ENCODE measurements at regions not wholly inside any gene's neighbourhood (a gene's known extent, or its start where the extent isn't known, plus 50 kb on each side); places are given as distances from the start of the nearest gene placed in this dataset.

DNA sequence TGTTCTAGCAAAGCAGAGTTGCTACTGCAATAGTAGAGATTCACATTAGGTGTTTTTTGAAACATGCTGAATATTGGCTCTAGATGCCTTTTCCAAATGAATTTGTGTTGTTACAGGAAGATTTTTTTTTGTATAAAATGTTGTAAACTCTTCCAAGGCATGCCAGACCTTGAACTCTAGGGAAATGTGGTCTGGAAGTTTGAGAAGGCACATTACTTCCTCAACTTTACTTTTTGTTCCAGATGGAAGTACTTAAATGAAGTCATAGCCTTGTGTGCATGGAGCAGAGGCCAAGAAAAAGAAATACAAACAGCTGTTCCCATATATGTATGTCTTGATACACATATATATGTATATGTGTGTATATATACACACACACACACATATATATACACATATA is 585.7 kb upstream of the MARCKS start:
- no peak for DNase-seq

DNA sequence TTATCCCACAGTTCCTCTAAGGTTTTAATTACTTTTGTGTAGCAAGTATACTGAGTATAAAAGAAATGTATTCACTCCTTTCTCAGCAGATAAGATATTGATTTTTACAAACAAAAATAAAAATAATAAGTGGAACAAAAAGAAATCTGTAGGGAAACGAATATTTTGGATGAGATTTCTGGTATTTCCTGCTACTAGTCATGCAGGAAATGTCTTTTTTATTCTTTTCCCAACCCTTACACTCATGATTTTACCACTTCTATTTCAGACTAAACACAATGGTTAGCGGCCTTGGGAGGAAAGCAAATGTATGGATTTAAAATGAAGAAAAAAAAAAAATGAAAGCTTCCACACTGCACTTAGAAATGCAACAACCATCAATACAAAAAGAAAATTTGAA is 580.5 kb upstream of the MARCKS start:
- no peak for DNase-seq

DNA sequence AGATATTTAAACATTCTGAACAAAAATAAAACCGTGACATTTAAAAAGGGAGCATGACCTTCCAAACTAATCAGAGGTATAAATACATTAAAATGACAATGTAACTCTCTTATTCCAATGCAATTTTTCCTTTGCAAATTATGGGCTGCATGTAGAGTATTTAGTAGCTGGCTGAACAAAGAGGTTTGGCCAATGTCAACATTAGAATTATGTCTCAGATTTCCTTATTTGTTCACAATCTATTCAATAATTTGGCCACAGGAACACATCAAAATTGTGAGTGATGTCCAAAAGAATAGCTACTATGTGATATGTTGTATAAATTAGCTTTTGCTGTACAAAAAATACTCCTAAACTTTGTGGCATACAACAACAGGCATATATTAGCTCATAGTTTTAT is 580.0 kb upstream of the MARCKS start:
- DNase-seq, result no peak

DNA sequence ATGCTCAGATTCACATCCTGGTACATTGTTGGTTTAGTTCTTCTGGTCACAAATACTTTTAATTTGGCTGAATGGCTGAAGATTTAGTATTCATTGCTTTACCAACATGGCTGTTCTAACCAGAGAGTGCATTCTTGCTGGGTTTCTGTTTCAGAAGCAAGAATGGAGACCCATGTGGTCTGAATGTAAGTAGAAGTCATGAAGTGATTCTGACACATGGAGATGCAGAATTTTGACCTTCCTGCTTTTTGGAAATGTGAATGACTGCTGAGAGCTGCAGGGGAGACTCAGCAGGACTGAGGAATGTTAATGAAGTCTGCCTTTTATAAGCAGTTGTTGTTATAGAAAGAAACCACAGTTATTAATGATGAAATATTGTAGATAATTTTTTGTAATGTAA is 576.1 kb upstream of the MARCKS start:
- no peak for DNase-seq

DNA sequence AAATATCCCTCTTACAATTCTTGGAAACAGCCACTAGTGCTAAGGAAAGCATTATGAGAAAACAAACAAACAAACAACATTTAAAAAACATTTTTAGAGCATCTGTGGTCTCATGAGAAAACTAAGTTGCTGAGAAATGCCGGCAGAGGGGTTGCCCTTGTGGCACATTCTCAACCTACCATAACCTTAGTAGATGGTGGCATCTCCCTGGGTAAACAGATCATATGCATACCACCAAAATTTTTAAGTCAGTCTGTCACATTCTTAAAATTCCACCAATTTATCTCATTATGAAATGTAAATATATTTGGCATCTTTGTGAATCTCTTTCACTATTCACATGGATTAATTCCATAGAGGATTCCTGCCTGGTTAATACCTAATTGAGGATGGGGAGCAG is 575.7 kb upstream of the MARCKS start:
- DNase-seq, result no peak

DNA sequence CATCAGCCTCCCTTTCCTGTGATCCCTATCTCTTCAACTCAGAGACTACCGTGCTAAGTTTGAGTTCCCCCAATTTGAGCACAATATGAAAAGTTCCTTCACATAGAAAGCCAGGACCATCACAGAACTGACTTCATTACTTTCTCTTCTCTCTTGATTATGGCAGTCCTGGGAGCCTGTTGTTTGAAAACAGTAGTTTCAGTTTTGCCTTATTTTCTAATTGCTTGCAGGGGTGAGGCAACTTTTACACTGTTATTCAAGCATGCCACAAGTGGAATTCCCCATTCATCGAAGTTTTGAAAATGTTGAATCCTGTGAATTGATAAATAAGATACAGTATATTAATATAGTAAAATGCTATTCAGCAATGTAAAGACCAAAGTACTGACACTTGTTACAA is 569.7 kb upstream of the MARCKS start:
- no peak for DNase-seq

DNA sequence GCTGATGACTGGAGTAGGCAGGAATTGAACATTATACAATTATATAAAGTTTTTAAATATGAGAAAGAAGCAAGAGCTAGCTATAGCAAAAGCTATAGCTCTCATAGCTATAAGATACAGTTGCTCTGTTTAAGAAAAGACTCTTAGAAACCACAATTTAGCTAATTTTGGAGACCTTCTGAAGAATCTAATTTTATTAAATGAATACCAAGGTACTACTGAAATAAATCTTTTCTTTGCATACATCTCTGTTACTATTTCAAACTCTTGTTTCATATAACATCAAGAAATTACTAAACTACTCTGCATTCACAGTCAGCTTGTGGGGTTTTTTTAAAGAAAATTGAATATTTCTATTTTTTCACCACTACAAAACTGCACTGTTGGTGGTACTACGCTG is 568.7 kb upstream of the MARCKS start:
- DNase-seq, result no peak

DNA sequence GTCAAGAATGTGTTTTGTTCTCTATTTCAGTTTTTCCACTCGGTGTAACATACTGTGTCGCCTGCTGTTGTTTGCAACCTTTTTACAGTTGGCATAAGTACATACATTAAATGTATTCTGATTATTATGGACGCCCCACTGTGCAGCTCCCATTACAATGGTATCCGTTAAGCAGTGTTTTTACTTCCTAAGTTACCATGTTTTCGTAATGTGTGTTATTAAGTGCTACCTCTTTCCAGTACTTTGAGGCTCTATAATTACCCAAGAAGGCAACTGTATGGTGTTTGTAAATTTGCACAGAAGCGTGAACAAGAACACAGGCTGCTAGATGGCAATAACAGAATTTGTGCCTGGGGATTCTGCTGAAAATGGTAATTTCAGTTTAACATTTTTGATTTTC is 568.0 kb upstream of the MARCKS start:
- DNase-seq, result no peak

DNA sequence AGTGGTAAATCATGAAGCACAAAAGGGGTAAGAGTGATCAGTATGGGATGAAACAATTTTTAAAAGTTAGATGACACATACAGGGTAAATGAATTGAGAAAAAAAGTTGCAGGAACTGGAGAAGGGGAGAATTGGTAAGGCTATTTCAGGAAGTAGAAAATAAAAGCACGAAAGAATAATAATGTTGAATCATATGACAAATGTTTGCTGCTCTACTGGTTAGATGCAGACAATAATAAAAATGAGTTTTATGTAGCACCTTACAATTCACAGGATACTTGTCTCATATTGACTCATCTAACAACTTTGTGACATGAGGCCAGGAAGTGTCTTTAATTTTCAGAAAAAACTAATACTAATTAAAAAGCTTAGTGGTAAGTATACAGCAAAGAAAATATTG is 566.5 kb upstream of the MARCKS start:
- no peak for DNase-seq

DNA sequence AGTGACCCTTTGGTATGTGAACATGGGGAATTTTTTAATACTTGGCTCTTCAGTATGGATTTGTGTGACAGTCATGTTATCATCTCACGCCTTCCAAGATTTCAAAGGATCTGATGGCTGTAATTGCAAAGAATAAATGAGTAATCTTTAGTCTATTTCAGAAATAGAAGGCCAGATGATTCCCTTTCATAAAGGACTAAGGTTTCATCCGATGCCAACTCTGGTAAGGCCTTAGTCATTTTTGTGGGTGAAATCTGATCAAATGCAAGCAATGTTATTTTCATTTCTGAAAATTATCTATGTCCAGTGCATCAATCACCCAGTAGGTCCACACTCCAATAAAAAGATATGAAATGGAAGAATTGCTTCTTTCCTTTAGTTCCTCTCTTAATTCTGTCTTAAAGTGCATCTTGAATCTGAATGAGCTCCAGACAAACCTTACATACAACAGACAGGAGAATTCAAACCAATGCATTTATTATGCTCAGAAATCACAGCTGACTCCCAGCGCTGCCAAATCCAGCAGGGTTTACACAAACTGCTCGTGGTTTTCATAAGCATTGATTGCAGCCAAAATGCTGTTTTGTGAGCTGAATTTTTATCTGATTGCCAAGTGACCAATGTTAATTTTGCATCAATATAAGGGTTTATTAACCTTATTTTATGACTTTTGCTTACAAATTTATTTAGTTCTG is 565.2 kb upstream of the MARCKS start:
- no peak for DNase-seq

DNA sequence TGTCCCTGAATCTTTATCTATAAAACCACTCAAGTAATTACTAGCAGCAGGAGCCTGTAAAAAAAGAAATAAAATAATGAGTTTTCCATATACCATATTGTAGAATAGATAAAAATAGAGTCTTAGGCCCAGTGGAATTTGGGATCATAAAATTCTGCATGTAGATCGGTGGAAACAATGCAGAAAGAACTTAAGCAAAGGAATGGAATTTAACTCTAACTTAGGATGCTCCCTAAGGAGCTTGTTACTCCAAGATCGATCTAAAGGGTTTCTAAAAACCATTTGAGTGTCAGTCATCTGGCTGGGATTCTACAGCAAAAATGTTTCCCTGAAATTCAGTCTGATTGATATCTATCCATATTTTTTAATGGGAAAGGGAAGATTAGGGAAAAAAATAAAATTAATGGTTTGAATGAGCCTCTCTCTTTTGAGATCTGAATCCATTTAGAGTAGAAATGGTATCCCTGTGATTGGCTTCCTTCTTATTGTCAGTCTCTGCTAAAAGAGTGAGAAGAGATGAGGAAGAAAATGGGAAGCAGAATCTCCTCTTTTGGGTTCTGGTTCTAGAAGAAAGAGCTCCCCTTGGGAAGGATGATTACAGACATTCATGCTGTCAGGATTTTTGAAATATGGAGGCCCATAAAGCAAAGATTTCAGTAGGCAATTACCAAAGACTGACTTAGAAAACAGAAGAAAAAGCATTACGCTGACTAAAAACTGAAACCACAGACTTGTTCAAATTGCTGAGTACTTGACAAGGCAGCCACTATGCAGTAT is 564.3 kb upstream of the MARCKS start:
- no peak for DNase-seq

DNA sequence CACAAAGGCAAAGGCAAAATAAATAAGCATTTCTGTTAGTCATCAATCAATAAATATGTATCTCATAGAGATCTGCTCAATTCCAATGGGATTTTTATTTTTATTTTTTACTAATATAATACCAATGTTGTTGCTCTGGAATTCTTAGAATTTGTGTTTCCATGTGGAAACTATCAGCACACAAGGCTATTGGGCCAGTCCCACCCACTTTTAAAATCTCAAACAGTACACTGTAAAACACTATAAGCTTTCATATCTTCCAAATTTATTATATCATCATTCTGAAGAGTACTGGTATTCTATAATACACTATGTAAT is 563.8 kb upstream of the MARCKS start:
- no peak for DNase-seq

DNA sequence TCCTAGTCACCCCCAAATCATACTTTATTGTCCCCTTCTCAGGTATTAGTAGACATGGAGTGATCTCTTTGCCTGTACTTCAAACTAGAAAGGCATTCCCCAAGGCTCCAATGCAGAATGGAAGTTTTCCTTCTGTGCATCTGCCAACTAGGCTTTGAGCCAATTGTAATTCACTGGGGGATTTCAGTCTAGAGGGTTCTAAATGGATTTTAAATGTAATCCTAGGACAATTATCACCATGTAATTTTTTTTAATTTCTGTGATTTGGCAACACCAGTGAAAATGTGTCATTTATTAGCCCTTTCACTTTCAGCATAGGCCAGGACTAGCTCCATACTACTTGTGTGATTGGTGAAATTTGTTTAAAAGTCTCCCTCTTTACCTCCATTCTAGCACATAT is 557.6 kb upstream of the MARCKS start:
- peak; percentile 2 to 63 for DNase-seq

DNA sequence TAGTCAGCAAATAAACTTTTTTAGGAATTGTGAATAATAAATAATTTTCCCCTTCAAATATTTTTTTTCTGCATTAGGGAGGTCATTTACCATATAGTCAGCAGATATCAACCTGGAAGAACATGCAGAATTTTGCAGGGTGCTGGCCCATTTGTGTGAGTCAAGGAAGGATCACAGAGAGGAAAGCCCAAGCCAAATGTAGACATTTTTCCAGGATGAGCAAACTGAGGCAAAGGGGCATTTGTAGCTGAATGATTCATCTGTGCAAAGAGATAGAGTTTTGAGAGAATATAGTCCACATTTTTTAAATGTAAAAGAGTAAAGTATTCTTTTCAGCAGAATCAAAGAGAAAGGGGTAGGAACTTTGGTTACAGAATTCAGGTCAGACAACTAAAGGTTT is 555.5 kb upstream of the MARCKS start:
- no peak for DNase-seq

DNA sequence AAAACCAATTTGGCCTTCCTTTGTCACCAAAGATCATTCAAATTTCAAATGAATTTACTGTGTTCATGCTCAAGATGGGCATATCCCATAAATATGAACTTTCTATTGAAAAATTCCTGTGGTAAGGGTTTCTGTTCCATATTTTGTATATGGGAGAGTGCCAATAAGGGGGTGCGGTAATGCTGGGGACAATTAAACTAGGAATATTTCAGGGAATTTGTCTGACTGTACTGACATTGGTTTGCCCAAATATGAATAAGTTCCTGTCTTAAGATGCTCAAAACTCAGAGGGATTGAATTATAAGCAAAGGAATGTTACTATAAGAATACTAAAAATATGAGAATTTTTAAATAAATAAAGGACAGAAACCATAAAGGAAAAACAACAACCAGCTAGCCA is 553.0 kb upstream of the MARCKS start:
- DNase-seq, result no peak

DNA sequence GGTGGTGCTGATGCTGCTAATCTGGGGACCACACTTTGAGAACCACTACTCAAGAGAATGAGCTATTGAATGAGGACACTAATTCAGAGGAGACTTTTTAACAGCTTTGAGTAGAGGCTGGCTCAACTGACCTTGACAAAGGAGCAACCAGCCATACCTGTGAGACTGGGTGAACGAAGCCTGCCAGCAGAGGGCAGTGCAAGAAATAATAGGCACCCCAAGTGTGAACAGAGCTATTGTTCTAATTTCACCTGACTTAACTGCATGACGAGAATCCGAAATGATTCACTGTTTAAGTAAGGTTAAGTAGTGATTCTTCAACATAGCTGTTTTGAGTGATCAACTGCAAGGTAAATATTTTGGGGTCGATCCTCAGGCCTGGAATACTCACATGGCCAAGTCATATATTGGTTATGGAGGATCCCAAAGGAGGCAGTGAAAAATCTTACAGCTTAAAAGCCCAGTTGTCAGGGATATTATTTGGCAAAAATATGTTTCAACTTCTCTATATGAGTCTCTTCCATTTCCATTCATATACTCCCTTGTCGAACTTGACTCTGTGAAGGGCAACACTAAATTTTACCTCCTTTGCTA is 550.5 kb upstream of the MARCKS start:
- DNase-seq, result peak; percentile 1 to 57

DNA sequence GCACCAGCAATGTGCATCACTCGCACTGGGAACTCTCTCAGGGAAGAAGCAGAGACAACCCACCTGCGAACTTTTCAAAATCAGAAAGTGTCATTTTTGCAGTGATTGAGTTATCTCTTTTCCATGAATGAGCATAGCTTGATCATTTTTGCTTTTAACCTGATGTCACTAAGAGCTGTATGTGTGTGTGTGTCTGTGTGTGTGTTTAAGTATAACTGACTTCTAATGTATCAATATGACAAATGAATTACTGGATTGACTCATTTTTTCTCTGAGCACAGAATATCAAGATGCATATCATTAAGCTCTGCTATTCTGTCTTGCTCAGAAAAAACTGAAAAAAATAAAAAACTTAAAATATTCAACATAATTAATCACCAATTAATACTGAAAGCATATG is 548.9 kb upstream of the MARCKS start:
- DNase-seq, result no peak

DNA sequence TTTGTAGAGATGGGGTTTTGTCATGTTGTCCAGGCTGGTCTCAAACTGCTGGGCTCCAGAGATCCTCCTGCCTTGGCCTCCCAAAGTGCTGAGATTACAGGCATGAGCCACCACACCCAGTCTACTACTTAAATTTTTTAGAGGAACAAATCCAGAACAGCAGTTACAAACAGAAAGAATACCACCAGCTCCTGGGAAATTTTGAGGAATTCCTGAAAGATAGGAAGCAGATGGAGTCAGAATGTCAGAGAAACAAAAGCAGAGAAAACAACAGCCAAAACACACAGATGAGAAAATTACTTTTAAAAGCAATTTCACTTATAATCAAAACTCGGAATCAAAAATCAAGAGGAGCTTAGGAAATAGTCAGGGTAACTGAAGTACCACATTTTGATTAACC is 543.3 kb upstream of the MARCKS start:
- no peak for DNase-seq

DNA sequence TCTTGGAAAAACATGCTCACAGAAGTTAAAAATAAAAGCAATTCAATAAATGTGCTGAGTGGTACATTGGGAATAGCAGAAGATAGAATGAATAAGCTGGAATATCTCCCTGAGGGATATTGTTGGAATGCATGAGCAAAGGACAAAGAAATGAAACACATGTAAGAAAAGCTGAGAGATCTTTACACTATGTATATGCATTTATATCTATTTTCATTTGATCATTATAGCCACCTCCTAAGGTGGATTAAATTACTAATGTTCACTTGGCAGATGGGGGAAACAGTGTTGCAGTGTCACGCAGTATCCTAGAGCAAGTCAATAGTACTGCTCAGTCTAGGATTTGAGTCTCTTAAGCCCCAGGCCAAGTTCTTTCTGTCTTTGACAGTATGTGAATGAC is 542.0 kb upstream of the MARCKS start:
- peak in 1 of 2 experiments; percentile 25 for DNase-seq

DNA sequence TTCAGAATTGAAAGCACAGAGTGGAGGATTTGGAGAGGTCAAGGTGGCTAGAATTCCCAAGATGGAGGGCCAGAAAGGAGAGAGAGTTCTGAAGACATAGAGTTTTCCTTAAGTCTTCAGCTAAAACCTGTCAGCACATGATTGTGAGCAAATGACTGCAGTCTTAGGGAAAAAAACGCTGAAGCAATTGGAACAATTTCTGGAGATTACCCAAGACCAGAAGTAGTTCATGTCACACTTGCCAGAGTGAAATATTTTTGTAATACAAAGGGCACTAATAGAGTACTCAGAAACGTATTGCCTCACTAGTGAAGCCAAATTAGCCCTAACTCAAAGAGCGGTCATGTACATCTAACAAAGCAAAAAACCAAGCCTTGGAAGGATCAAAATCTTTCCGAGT is 541.3 kb upstream of the MARCKS start:
- DNase-seq, result no peak

DNA sequence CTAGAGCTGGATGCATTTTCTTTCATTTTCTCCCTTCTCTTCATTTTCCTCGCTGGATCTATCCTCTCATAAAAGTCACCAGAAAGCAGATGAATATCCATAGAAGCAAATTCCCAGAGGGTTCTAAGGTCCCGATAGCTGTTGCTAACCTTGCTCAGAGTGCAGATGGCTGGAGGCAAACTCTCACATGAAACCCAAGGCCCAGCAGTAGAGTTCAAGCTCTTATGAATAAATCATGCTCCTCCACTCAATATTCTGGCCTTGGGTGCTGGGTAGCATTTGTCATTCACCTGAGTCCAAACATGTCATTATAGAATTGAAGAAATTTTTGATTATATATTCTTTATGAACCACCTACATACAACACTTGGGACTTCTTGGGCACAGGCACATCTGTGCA is 539.7 kb upstream of the MARCKS start:
- DNase-seq, result no peak

DNA sequence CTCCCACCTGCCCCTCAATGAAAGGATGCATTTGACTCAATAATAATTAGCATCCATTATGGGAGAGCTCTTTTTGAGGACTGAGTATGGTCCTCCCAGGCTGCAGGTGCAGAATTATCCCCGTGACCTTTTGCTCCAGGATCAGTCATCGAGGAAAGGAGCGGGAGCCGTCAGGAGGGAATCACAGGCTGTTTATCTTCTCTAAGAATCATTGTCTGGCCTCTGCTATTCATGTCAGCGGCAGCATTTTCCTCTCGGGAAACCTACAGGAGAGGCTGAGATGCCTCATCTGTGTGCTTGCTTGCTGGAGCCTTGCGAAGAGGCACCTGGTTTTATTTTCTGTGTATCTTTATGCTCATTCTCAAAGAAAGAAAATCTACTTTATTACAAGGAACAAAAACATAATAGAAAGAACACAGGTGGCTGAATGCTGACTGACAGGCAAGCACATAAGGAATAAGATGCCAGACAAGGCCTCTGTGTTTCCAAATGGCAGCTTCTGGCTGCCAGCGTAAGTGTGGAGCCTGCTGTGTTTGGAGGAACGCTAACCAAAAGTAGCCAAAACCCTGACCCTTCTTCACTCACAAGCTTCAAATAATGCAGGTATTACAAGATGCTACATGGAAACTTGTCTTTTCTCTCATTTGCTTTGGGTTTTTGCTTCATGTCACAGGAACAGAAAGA is 539.1 kb upstream of the MARCKS start:
- DNase-seq, result no peak

DNA sequence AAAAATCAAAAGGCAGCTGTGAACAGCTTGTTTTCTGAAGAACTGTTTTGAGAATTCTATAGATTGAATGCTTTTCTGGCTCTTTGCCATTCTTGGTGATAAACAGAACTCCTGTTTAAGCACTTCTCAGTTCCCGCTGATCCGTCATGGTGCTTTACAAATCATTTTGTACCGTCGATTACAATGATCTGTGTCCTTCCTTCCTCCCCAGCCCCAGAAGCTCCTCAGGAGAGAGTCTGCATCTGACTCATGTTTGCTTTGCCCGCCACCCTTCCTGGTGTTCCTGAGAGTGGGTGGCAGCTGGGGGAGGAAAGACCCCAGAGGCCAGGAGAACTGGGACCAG is 538.6 kb upstream of the MARCKS start:
- DNase-seq, result no peak

DNA sequence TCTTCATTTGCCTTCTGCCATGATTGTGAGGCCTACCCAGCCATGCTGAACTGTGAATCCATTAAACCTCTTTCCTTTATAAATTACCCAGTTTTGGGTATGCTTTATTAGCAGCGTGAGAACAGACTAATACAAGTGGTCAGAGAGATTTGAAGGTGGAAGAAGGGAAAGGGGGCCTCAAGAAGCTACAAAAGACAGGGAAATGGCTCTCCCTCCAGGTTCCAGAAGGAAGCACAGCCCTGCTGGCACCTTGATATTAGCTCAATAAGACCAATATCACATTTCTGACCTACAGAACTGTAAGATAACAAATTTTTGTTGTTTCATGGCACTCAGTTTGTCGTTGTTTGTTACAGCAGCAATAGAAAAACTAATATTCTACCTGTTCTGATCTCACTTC is 536.5 kb upstream of the MARCKS start:
- no peak for DNase-seq
